Non-pigmented ciliary epithelial cell (primary cell): ENCODE measurements at regions not wholly inside any gene's neighbourhood (a gene's known extent, or its start where the extent isn't known, plus 50 kb on each side); places are given as distances from the start of the nearest gene placed in this dataset.
A peak's percentile ranks its signal among the peaks of the same experiment; 100 is the strongest.
"Not testable (repeated sequence)": the region's sequence is repeated elsewhere in the genome, so short reads cannot be mapped to it uniquely, and the experiment has no call there.

Experiments
- DNase-seq: peaks from one replicate; pipeline ENCODE4 v3.0.0-alpha.2; 2010; ENCODE audit warnings: low read depth

GRCh38 chr5:87746891-87747377 lies 334.2 kb upstream of the CCNH start:
- DNase-seq, result no peak

GRCh38 chr5:87746341-87746740 lies 333.6 kb upstream of the CCNH start:
- no peak for DNase-seq

GRCh38 chr5:87741881-87742280 lies 329.2 kb upstream of the CCNH start:
- DNase-seq, result no peak

GRCh38 chr5:87735923-87736322 lies 323.2 kb upstream of the CCNH start:
- no peak for DNase-seq

GRCh38 chr5:87733897-87734296 lies 321.2 kb upstream of the CCNH start:
- no peak for DNase-seq

- no peak for DNase-seq
These were observed 320.4 kb upstream of the CCNH start for GRCh38 chr5:87732875-87733768.

GRCh38 chr5:87729781-87730180 lies 317.1 kb upstream of the CCNH start:
- DNase-seq, result no peak

GRCh38 chr5:87722286-87722685 lies 309.6 kb upstream of the CCNH start:
- DNase-seq, result peak; percentile 34

GRCh38 chr5:87718224-87718925 lies 305.6 kb upstream of the CCNH start:
- not testable (repeated sequence) for DNase-seq

GRCh38 chr5:87717761-87718160 lies 305.0 kb upstream of the CCNH start:
- no peak for DNase-seq

- no peak for DNase-seq
These were observed 293.1 kb upstream of the CCNH start for GRCh38 chr5:87705876-87706275.

- DNase-seq, result no peak
These were observed 274.2 kb upstream of the CCNH start for GRCh38 chr5:87686975-87687374.

GRCh38 chr5:87686018-87686417 lies 273.3 kb upstream of the CCNH start:
- no peak for DNase-seq

- DNase-seq, result no peak
These were observed 261.5 kb upstream of the CCNH start for GRCh38 chr5:87674235-87674634.

GRCh38 chr5:87671146-87671545 lies 258.4 kb upstream of the CCNH start:
- no peak for DNase-seq

- no peak for DNase-seq
These were observed 252.4 kb upstream of the CCNH start for GRCh38 chr5:87665166-87665565.

GRCh38 chr5:87661784-87662566 lies 249.2 kb upstream of the CCNH start:
- no peak for DNase-seq

- DNase-seq, result no peak
These were observed 240.5 kb upstream of the CCNH start for GRCh38 chr5:87653242-87653641.

GRCh38 chr5:87650284-87650683 lies 237.6 kb upstream of the CCNH start:
- peak; percentile 5 for DNase-seq

- peak; percentile 4 for DNase-seq
These were observed 236.7 kb upstream of the CCNH start for GRCh38 chr5:87649455-87649854.

- DNase-seq, result no peak
These were observed 232.5 kb upstream of the CCNH start for GRCh38 chr5:87645224-87645623.

- DNase-seq, result no peak
These were observed 228.2 kb upstream of the CCNH start for GRCh38 chr5:87640902-87641301.
